HCEC 1CT (cell line): ENCODE measurements at regions not wholly inside any gene's neighbourhood (a gene's known extent, or its start where the extent isn't known, plus 50 kb on each side); places are given as distances from the start of the nearest gene placed in this dataset.
"Not testable (repeated sequence)": the region's sequence is repeated elsewhere in the genome, so short reads cannot be mapped to it uniquely, and the experiment has no call there.

Source experiments
- DNase-seq: peaks from one replicate; pipeline ENCODE4 v3.0.0-alpha.2; 2017

DNA sequence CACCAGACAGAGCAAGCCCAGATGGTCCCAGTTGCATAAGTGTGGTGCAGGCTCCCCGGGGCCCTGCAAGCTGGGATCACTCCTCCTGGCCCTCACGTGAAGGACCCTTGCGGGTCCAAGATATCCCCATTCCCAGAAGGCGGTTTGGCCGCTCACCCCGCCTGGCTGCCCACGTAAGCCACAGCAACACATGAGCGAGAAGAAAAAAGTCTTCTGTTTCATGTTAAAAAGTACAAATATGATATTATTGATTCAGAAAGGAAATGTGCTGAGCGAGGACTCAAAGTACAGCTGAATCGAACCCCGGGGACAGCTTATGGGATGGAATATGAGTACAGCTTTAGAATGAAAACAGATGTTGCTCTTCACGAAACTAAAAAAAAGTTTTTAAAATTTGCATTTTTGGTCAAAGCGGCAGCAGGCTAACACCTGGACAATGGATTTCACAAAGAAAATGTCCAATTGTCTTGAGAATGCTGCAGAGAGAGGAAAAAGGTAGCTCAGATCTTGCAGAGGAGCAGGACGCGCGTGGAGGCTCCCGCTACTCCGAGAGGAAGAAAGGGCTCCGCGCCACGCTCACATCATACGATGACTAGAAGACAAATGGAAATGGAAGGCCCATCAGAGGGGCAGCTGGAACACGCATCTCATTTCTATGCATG lies 427.6 kb downstream of the IRX1 start:
- DNase-seq = no peak

DNA sequence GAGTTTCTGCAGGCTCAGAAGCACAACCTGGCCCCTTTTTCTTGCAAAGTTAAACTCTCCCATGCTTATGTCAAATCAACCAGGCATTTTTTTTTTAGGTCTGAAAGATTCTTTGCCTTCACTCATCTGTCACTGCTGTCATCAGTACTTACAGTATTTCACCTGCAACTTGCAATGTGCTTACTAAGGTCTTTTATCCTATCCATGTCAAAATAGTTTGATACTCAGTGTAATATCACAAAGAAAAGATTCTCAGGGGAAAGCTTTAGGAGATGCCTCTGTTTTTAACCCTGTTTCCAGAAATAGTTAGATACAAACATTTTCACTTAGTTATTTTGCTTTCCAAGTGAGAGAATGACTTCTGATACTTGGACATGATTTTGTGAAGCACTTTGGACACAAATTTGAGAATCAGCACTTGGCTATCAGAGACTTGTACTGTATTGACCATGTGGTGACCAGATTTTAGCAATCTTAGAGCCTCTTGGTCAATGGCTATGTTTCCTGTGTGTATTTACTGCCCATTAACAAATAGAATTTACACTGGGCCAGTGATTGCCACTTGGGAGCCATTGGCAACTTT lies 428.2 kb downstream of the IRX1 start:
- no peak for DNase-seq

DNA sequence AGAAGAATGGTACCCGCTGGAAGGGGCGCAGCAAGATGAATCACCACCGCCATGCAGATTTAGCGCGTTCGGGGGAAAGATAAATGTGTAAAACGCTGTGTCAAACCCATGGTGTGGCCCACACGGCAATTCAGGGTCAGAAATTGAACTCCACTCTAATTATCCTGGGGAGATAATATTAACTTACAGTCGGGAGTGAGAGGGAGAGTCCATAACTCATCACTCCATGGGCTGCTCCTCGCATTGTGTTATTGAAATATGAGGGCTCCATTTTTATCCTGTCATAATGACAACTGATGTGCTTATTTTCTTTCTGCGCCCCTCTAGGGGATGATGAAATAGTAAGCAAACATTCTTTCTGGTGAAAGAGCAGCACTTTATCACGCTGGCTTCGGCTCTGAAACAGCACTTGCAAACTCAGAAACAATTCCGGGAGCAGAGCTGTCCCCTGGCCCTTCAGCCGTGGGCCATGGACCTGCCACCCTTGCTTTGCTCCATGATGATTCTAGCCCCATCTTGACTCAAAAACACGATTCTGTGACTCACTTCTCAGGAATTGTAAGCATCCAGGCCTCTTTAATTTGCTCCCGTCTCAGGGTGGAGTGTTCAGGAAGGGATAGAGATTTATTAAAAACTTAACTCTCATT lies 431.6 kb downstream of the IRX1 start:
- DNase-seq = no peak

DNA sequence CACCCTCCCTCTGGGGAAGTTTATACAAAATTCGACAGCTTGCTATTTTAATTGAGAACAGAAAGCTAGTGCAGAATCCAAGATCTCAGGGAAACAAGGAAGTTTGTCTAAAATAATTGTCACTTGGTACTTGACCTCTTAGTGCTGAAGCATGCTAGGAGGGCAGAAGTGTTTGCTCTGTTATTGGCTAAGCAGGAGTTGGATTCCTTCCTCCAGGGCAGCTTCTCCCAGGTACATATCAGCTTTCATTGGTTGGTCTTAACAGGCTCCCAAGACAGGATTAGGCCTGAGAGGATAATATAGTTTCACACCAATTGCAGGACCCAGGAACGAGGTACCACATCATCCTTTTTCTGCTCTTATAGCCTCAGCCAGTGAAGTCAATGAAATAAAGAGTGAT lies 432.8 kb downstream of the IRX1 start:
- no peak for DNase-seq

DNA sequence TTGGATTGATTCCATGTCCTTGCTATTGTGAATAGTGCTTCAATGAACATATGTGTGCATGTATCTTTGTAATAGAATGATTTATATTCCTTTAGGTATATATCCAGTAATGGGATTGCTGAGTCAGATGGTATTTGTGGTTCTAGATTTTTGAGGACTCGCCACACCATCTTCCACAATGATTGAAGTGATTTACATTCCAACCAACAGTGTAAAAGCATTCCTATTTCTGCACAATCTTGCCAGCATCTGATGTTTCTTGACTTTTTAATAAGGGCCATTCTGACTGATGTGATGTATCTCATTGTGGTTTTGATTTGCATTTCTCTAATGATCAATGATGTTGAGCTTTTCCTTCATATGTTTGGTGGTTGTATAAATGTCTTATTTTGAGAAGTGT lies 437.9 kb downstream of the IRX1 start:
- not testable (repeated sequence) for DNase-seq

DNA sequence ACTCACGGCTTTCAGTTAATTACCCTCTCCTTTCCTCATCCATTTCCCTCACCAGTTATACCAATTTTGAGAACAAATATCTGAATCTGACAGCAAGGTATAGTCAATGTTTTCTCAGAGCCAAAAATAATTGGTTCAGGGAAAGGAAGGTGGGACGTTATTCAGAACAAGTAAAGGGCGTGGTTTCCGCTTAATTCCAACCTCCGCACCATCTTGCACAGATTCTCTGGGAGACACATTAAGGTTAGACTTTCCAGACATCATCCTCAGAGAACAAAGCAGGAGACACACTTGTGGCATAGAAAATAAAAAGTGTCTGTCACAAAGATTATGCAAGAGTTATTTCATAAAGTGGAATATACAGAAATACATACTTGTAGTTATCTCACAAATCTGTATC lies 441.2 kb downstream of the IRX1 start:
- DNase-seq = no peak

DNA sequence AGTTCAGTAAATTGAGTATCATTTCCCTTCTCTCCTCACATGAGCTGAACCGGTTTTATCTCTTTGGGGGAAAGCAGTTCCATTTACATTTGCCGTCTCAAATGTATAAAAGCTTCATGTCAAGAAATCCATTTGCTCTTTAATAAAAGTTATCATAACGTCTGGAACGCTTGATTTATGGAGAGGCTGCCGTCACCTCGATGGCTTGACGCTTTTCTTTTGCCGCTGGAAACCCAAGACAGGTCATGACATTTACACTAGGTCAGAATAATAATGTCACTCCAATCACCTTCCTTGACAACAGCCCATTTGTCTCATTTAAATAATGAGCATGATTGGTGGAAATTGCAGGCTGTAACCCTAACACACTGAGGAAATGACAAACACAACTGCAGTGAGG lies 443.4 kb downstream of the IRX1 start:
- DNase-seq = no peak

DNA sequence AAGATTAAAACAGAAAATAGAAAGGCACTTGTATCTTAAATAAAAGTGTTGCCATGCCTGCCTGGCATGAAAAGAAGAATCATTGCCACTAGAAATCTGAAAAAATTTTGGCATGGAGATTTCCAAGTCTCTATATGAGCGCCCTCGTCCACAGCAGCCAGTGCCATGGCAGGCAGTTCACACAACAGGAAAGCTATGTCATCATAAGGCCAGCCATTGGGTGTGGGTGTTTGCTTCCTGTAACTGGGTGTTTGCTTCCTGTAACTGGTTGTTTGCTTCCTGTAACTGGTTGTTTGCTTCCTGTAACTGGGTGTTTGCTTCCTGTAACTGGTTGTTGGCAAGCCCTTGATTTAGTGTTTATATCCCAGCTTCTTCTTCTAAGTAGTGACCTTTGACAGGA lies 446.7 kb downstream of the IRX1 start:
- no peak for DNase-seq

DNA sequence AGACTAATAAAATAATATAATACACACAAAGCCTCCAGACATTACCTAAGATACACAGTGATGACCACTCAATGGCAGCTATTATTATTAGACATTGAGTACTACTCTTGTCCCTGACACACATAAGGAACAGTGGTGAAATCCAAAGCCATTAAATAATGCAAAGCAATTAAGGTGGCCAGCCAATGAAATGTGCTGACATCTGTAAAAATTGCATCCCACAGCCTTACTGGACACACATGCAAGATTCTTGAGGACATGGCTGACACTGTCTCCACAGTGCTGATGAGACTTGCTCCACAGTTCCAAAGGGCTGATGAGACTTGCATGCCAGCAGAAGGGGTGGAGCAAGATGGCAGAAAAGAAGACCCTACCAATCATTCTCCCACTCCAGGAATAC lies 447.5 kb downstream of the IRX1 start:
- DNase-seq = no peak

DNA sequence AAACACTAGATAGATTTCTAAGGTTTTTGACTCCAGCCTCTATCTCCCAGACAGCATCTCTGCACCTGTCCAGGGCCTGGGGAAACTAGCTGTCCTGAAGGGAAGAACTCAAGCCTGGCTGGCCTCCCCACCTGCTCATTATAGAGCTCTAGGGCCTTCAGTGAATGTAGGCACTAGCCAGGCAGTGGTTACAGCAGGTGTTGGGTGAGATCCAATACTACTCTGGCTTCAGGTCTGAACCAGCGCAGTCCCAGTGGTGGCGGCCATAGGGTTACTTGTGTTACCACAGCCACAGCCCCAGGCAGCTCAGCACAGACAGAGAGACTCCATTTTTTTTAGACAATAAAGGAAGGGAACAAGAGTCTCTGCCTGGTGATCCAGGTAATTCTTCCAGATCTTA lies 449.2 kb downstream of the IRX1 start:
- no peak for DNase-seq

DNA sequence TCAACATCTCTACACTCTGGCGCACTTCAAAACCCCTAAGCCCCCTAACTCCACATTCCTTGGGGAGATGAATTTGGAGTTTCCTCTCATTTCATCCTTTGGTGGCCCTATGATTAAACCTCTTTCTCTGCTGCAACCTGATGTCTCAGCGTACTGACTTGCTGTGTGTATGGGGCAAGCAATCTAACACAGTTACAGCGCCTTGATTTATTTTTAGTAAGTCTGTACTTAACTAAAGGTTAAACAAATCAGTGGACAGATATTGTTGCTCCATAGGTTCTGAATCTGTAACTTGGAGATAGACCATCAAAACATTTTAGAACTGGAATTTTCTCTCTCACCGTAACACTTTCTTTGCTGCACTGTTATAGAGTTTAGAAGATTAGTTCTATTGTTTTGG lies 452.8 kb downstream of the IRX1 start:
- no peak for DNase-seq

DNA sequence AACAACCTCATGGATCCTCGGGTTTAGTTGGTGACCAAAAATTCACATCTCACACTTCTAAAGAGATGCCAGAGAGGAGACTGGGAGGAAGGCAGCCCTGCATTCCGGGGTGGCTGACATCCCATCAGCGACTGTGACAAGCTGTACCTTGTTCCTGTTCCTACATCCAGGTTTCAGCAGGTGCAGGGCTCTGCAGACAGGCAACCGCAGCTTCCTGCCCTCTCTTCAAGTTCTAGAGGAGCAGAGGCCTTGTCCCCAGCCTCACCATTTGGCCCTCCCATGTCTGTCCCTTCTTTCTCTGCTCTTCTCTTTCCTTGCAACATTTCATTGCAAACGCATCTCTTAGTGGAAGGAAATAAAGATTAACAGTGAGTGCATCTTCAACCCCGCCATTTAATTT lies 454.6 kb downstream of the IRX1 start:
- DNase-seq = no peak

DNA sequence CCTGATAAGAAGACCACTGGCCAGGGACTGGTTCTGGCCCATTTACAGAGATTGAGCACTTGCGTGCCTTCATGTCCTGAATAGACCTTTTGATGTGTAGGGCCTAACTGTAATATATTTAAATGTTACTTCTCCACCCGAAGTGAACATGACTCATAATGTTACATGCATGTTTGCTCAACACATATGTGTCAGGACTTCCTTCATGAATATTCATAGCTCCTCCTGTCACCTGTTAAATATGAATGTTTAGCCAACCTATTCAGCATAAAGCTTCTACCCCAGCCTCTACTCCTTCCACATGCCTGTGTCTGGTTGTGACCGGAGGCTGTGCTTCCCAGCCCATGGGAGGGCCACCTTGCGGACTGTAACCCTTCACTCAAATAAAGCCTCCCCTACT lies 457.5 kb downstream of the IRX1 start:
- DNase-seq = no peak

DNA sequence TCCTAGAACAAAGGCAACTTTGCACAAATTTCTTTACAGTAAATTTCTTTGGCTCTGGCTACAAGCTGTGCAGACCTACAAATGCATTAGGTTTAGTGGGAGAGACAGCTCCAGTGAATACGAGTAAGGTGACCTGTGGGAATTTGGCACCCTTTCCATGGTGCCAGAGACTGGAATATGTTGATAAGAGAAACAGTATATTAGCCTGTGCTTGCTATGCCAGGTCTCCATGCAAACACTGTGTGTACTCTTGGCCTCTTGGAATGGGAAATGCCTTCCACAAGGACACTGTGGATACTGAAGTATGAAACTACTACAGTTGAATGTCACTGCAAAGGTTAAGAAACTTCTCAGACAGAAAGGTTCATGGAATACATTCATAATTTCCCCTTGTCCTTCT lies 458.5 kb downstream of the IRX1 start:
- DNase-seq = no peak

DNA sequence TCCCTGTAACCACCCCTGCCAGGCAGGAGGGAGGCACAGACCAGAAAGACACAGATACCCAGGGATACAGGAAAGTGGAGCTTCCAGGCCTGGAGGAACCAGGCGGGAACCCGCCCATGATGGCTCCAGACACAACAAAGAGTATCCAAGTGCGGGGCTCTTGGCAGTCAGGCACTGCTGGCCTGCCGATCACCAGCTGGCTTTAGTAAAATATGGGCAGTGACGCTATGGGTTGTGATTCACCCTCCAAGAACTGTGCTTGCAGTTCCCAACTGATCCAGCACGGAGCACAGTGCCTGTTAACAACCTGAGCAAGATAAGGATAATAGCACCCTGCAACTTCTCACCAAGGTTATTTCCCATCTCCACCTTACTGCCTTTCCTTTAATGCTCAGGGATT lies 463.3 kb downstream of the IRX1 start:
- no peak for DNase-seq

DNA sequence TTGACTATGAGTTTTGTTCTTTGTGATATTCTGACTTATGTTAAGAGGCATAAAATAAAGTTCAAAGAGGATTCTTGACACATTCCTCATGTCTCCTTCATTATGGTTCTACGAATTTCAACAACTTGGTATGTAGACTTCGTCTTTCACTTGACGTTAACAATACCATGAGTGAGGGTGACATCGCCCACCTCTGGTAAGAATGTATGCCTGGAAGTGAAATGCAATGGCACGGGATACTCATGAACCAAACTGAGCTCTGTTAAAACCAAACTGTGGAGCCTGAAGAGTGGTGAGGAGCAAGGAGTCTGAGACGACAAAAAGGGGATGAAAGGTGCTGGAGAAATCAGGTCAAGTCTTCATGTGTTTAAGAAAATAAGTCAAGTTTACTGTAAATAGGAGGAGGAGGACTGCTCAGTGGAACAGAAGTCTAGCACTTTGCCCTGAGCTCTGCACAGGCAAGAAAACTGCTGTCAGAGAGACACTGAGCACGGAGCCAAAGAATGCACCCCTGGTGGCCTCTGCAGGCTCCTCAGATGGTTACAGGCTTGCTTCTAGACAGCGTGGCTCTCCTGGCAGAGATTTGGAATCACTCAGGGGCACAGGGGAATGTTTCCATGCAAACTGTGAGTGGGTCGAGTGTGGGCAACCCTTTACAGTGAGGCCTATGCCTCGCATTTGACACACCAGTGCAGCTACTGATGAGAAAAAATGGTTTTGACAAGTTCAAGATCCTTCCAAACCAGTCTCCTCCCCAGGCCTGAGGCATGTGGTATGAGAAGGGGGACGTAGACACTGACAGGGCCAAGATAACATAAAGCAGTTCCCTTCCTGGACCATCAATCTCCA lies 470.1 kb downstream of the IRX1 start:
- DNase-seq = no peak

DNA sequence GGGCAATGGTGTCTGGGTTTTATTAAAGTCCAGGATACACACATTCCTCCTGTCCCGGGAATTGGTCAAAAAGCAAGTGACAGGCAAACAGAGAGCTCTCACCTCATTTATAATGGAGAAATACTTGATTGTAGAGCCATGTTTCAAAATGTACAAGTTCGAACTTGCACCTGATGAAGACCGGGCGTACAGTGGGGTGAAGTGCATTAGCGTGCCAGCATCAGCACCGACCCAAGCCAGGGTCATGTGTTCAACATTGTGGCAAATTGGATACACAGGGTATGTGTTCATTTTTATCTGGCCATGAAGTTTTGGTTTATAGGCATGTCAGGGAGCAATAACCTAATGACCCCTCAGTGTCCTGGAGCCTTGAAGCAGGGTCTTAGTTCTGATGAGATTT lies 472.5 kb downstream of the IRX1 start:
- no peak for DNase-seq

DNA sequence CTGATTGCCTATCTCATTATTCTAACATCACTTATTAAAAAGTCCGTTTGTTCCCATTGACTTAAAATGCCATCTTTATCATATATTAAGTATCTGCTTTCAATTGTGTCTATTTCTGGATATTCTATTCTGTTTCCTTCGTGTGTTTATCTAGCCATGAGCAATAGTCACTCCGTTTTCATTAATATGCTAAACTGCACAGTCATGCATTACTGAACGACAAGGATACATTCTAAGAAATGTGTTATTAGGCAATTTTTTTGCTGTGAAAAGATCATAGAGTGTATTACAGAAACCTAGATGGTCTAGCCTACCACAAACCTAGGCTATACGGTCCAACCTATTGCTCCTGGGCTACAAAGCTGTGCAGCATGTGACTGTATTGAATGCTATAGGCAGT lies 482.9 kb downstream of the IRX1 start:
- DNase-seq = no peak

DNA sequence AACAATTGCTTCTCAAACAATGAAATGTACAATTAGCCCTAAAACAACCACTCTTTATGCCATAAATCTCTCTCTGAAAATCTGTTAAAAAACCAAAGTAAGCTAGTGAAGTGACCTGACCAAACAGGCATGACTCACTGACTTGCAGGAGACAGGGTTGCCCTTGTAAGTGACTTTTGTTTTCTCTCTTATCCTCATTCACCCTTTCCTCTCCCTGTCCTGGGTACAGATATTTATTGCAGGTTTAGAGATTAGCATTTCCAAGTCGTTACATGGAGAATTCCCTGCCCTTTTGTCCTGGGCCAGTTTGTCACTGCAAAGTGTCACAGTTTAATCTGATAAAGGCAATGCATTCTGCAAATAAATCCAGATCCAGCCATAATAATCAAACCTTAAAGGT lies 484.2 kb downstream of the IRX1 start:
- DNase-seq = no peak

DNA sequence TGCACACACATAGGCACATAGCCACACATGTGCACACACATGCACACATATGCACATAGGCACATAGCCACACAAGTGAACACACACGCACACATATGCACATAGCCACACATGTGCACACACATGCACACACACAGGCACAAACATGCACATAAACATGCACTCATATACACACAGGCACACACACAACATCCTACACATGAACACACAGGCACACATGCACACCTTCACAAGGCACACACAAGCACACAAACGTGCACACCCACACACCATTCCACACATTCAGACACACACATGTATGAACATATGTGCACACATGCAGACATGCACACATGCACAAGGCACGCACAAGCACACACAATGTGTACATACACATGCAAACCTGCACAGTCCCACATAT lies 484.7 kb downstream of the IRX1 start:
- no peak for DNase-seq

DNA sequence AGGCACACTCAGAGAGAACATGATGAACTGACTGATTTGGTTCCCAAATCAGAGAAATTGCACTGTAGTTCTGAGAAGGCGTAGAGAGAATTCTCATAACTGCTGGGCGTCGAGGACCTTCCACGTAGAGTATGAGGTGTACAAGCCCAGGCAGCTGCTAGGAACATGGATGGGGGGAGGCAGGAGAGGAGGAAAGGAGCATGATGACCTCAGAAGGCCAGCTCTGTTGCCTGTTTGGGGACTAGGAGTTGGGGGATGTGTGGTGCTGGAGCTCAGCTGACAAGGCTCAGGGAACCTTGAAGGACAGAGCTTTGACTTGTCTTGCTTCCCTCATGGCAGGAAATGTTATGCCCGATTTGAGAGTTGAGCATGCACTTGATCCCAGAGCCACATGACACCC lies 485.4 kb downstream of the IRX1 start:
- DNase-seq = no peak

DNA sequence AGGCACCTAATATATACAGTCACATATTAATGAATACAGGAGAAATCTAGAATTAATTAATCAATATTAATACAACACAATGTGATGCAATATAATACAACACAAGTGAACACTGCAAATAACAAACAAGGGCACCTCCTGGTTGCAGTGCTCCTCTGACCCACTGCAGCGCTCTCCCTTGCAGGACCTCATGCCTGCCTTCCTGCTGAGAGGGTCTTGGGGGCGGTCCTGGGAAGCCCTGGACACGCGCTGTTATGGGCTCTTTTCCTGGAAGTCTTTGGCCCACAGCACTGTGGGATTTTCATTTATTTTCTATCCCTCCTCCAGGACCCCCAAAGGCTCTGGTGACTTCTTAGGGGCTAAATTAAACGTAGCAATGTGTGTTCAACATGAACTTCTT lies 485.8 kb downstream of the IRX1 start:
- no peak for DNase-seq

DNA sequence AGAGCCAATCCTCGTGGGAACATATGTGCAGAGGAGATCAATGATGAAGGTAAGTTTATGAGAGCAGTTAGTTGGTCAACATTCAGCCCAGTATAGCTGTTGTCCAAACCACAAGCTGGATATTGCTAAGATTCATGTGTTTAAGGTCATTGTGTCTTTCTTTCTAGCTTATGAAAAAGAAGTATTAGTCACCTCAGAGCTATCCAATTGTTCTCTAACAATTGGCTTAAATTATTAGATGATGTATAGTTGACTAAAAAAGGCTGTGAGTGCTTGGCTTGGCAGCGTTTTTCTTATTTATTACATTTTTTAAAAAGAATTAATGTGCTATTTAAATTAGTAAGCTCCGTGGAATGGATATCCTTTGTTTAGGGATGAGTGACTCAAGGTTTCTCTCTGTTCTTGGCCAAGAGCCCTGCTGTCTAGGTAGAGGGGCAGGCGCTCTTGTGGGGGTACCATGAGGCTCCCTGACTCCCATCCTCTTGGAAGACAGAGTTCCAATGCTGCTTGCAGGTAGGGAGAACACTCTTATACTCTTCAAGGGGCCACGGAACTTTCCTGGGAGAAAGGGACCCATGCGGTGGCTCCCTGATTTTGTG lies 487.4 kb downstream of the IRX1 start:
- no peak for DNase-seq
